ENCODE measurements at regions not wholly inside any gene's neighbourhood (a gene's known extent, or its start where the extent isn't known, plus 50 kb on each side); places are given as distances from the start of the nearest gene placed in this dataset.
A peak's percentile ranks its signal among the peaks of the same experiment; 100 is the strongest.
"Not testable (repeated sequence)": the region's sequence is repeated elsewhere in the genome, so short reads cannot be mapped to it uniquely, and the experiment has no call there.

DNA sequence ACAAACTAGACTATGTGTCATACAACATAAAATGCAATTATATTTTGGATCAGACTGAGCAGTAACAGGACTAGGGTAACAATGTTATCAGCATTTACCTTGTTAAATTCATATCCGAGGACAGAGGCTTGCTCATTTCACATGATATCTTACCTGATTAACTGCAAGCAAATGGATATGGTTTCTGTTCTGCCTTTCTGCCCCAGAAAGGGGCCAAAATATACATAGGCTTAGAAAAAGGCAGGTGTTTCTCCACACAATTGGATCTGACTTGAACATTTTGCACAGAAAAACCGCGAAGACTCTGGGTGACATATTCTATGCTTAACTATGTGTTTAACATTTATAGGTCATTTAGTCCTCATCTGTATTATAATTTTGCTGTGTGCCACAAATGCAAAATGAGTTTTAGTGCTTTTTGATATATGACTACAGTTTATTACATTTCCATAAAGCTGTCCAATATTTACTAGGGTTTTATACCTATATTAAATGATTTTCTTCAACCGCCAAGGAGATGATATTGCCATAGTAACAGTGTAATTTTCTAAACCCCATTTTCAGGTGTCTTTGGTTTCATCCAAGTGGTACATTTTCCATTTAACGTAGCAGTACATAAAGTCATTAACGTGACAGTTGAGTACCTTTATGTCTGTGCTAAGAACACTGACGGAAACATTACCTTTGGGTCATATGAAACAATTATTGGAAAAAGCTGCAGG lies 249.3 kb upstream of the KRR1 start:
- ATAC-seq (replicated peaks) (no peak), DNase-seq (no peak)
- Mint-ChIP-seq H3K27me3 (peaks cover 4 to 14% of the 10 kb centered on the region in 2 donors), H3K9me3 (no peaks in the 10 kb centered on the region), H3K4me1 (no peaks in the 10 kb centered on the region), H3K36me3 (no peaks in the 10 kb centered on the region), H3K4me3 (no peak overlapping the region), H3K27ac (no peak overlapping the region)

DNA sequence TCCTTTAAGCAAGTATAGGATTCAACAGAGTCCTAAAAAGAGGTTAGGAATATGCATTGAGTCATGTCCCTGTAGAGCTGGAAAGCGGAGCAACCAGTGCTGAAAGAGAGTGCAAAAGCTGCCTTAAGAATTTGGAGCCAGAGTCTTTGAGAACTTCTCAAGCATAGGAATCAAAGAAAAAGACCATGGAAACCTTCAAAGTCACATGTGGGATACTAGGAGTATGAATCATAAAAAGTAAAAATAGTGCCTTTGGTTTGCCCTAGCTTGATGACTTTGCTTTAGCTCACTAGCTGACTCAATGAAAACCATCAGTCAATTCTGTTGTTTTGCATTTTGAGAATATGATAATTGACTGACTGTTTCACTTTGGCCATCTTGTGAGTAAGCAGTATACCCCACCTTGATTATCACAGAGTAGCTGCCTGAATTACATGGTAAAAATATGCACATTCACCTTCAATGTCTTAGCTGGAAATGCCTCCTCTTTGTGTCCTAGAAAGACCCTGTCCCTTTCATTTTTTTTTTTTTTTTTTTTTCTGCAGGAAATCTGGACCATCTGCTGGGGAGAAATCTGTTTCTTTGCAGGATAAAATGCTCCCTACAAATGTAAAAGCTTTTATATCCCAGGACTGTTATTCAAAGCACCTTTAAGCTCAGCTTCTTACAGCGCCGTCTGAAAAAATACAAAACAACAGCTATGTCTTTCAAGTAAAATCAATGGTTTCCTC lies 248.6 kb upstream of the KRR1 start:
- Mint-ChIP-seq H3K4me1 (no peaks in the 10 kb centered on the region), H3K36me3 (no peaks in the 10 kb centered on the region), H3K27ac (no peak overlapping the region), H3K9me3 (no peaks in the 10 kb centered on the region), H3K27me3 (peaks cover 4 to 19% of the 10 kb centered on the region in 2 donors), H3K4me3 (no peak overlapping the region)
- ATAC-seq (replicated peaks) (peak in 1 of 2 donors; percentile 22), DNase-seq (no peak)

DNA sequence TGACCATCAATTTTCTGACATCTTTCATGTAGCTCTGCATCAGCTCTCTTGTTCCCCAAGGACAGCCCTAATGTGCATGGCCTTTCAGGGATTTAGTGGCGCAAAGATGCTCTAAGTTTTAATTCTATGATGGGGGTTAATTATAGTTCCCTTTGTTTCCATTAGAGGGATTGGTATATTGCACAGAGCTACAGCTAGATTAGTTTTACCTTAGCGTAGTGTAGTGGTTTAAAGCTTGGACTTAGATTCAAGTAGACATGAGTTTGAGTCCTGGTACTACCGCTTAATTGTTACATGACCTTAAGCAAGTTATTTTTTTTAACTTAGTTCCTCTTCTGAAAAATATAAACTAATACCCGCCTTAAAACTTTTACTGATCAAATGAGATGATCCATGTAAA lies 247.8 kb upstream of the KRR1 start:
- Mint-ChIP-seq H3K27ac (no peak overlapping the region), H3K4me1 (peaks cover 0 to 2% of the 10 kb centered on the region in 2 donors), H3K27me3 (peaks cover 4 to 16% of the 10 kb centered on the region in 2 donors), H3K36me3 (no peaks in the 10 kb centered on the region), H3K4me3 (no peak overlapping the region), H3K9me3 (no peaks in the 10 kb centered on the region)
- DNase-seq (no peak), ATAC-seq (replicated peaks) (no peak)

DNA sequence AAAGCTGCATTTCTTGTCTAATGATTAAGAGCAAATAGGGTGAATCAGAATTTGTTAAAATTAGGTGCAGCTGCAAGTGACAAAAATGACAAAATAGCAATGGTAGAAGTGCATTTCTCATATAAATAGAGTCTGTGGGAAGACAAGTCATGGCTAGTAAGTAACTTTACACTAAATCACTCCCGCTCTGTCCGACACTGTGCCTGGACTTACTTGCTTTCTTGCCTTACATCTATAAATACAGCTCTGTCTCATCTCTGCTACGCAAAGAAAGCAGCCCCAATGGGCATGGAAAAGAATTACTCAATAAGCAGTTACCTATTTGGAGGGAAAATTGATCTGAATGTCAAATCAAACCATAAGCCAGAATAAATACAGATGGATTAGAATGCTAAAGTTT lies 245.4 kb upstream of the KRR1 start:
- Mint-ChIP-seq H3K36me3 (no peaks in the 10 kb centered on the region), H3K4me1 (peaks cover 0 to 2% of the 10 kb centered on the region in 2 donors), H3K27me3 (peaks cover 5 to 11% of the 10 kb centered on the region in 2 donors), H3K9me3 (no peaks in the 10 kb centered on the region), H3K27ac (no peak overlapping the region), H3K4me3 (no peak overlapping the region)
- DNase-seq (no peak), ATAC-seq (replicated peaks) (no peak)

DNA sequence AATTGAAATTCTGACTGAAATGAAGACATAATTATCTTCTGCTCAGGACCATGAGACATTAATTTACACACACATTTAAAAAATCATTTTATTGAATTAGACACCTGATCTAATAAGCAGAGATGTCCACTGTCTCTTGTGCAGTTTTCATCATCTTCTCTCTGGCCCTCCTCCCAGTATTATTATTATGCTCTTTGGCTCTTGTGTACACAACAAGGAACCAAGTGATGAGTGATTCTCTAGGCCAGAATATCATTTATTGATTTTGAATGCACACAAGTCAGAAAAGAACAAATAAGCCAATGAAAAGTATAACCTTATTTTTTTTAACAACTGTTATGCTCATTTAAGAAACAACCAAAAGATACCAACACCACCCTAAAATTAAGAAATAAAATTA lies 244.7 kb upstream of the KRR1 start:
- H3K4me1 Mint-ChIP-seq, result peaks cover 0 to 2% of the 10 kb centered on the region in 2 donors

DNA sequence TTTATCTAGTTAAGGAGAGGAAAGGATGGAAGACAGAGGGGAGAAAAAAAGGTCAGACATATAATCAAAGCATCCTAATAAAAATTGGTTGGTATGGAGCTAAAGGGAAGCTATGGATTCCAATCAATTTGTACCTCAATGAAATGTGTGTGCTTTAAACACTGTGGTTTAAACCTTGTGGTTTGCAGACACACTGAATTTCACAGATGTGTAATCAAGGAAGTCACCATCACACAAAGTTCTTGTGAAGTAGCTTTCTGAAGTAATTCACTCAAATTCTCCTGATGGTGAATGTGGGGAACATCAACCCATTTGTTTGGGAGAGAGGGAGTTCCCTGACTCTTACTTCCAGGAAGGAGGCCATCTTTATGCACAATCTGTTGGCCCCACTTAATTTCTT lies 243.3 kb upstream of the KRR1 start:
- Mint-ChIP-seq H3K4me3 (no peak overlapping the region), H3K9me3 (no peaks in the 10 kb centered on the region), H3K27ac (no peak overlapping the region)

More for the DNA sequence above, 244.7 kb upstream of the KRR1 start:
- H3K27me3 Mint-ChIP-seq, result peaks cover 5 to 11% of the 10 kb centered on the region in 2 donors
- no peak overlapping the region for H3K27ac Mint-ChIP-seq
- H3K4me3 Mint-ChIP-seq, result no peak overlapping the region
- DNase-seq (no peak), ATAC-seq (replicated peaks) (no peak)
- no peaks in the 10 kb centered on the region for H3K9me3 Mint-ChIP-seq
- H3K36me3 Mint-ChIP-seq, result no peaks in the 10 kb centered on the region

DNA sequence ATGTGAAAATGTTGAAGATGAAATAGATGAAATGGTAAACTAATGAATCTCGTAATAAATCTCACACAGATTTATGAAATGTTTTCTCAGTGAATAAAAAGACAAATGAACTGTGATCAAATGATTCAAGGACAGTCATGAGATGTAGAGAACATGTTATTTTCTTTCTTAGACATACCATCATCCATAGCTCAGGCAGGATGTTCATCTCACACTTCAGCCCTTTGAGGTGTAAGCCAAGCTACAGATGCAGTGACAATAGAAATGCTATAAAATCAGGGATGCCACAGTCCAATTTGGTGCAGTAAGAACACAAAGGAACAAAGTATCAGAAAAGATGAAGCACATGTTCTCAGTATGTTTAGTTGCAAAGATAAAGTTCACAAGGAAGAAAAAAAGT lies 242.7 kb upstream of the KRR1 start:
- no peak overlapping the region for H3K4me3 Mint-ChIP-seq
- ATAC-seq (replicated peaks), result no peak
- peaks cover 5 to 11% of the 10 kb centered on the region in 2 donors for H3K27me3 Mint-ChIP-seq
- H3K4me1 Mint-ChIP-seq, result peaks cover 0 to 2% of the 10 kb centered on the region in 2 donors
- no peak for DNase-seq
- H3K27ac Mint-ChIP-seq, result no peak overlapping the region
- H3K36me3 Mint-ChIP-seq, result no peaks in the 10 kb centered on the region
- H3K9me3 Mint-ChIP-seq, result no peaks in the 10 kb centered on the region

More for the DNA sequence above, 243.3 kb upstream of the KRR1 start:
- H3K36me3 Mint-ChIP-seq, result no peaks in the 10 kb centered on the region
- ATAC-seq (replicated peaks), result no peak
- H3K4me1 Mint-ChIP-seq, result peaks cover 0 to 2% of the 10 kb centered on the region in 2 donors
- H3K27me3 Mint-ChIP-seq, result peaks cover 5 to 11% of the 10 kb centered on the region in 2 donors
- DNase-seq, result no peak

DNA sequence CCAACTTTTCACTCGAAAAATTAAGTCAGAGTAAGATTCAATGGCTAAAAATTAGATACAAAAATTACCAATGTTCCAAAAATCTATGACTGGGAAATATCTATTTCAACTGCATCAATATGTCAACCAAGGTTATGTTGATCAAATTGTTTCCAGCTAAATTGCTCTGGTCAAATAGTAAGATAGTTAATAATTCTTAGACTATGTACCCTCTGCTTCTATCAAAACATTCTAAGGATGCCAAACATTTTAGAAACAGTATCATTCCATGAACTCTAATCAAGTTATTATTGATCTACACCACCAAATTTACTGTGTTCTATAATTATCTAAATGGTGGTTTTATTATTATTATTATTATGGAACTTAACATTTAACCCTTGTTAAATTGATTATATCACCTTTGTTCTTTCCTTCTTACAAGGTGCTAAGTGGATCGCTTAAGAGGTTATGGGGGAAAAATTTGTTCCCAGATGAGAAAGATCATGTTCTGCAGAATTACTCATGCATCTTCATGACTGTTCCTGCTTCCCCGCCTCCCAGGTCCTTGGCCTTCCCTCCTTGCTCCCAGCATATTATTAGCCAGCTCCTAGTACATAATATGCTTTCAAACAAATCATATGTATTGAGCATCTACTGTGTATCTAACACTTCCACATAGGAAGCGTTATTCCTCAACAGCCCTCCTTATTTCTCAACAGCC lies 240.5 kb upstream of the KRR1 start:
- H3K27me3 Mint-ChIP-seq, result peaks cover 9% of the 10 kb centered on the region in 2 donors
- no peak for ATAC-seq (replicated peaks)
- peaks cover 0 to 2% of the 10 kb centered on the region in 2 donors for H3K4me1 Mint-ChIP-seq
- H3K9me3 Mint-ChIP-seq, result no peaks in the 10 kb centered on the region
- H3K27ac Mint-ChIP-seq, result no peak overlapping the region
- no peaks in the 10 kb centered on the region for H3K36me3 Mint-ChIP-seq
- H3K4me3 Mint-ChIP-seq, result no peak overlapping the region
- DNase-seq, result no peak

DNA sequence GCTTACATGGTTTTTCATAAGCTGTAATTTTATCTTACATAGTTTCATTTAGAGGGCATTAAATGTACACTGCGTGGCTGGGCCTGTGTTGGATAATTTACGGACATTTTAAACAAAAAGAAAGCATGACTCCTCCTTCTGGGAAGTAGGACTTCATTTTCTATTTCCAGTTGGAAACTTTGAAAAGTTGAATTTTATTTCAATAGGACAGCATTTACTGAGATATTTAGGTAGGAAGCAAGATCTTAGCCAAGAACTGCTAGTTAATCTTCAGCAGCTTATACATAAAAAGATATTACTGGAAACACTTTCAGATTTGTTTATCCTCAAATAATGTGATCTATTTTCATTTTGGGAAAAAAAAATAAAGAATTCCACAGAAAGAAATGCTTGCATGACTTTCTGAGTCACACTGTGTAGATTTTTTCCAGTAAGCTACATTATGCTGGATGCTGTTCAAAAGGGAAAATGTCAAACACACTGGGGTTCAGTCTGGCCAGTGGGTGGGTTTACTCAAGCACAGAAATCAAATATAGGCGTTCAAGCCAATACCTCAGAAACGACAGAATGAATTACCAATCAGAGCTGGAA lies 239.4 kb upstream of the KRR1 start:
- H3K27me3 Mint-ChIP-seq, result peaks cover 5 to 9% of the 10 kb centered on the region in 2 donors
- no peaks in the 10 kb centered on the region for H3K9me3 Mint-ChIP-seq
- ATAC-seq (replicated peaks), result no peak
- DNase-seq, result no peak
- peaks cover 0 to 2% of the 10 kb centered on the region in 2 donors for H3K4me1 Mint-ChIP-seq
- H3K36me3 Mint-ChIP-seq, result no peaks in the 10 kb centered on the region
- H3K4me3 Mint-ChIP-seq, result no peak overlapping the region
- no peak overlapping the region for H3K27ac Mint-ChIP-seq

DNA sequence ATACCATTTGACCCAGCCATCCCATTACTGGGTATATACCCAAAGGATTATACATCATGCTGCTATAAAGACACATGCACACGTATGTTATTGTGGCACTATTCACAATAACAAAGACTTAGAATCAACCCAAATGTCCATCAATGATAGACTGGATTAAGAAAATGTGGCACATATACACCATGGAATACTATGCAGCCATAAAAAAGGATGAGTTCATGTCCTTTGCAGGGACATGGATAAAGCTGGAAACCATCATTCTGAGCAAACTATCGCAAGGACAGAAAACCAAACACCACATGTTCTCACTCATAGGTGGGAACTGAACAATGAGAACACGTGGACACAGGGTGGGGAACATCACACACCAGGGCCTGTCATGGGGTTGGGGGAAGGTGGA lies 237.6 kb upstream of the KRR1 start:
- not testable (repeated sequence) for DNase-seq; H3K27ac Mint-ChIP-seq; H3K4me1 Mint-ChIP-seq; H3K9me3 Mint-ChIP-seq; H3K36me3 Mint-ChIP-seq; ATAC-seq (replicated peaks); H3K4me3 Mint-ChIP-seq
- H3K27me3 Mint-ChIP-seq, result peaks cover 6 to 14% of the 10 kb centered on the region in 2 donors

DNA sequence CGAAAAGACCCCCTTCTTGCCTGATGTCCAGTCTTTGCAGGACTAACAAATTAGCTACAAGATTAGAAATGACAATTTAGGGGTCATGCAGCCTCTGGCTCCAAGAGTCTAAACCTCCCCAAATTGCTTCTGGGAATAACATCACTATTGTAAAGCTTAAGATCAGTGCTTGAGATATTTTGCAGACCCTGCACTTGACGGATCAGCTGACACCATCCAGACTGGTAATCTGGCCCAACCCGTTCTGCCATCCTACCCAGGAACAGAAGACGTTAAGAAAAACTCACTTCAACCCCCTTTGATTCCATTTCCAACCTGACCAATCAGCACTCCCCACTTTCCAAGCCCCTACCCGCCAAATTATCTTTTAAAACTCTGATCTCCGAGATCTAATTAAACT lies 236.7 kb upstream of the KRR1 start:
- H3K9me3 Mint-ChIP-seq, result no peaks in the 10 kb centered on the region
- ATAC-seq (replicated peaks) (no peak), DNase-seq (no peak)
- H3K4me3 Mint-ChIP-seq, result no peak overlapping the region
- no peaks in the 10 kb centered on the region for H3K4me1 Mint-ChIP-seq
- peaks cover 6 to 14% of the 10 kb centered on the region in 2 donors for H3K27me3 Mint-ChIP-seq
- H3K27ac Mint-ChIP-seq, result no peak overlapping the region
- no peaks in the 10 kb centered on the region for H3K36me3 Mint-ChIP-seq

DNA sequence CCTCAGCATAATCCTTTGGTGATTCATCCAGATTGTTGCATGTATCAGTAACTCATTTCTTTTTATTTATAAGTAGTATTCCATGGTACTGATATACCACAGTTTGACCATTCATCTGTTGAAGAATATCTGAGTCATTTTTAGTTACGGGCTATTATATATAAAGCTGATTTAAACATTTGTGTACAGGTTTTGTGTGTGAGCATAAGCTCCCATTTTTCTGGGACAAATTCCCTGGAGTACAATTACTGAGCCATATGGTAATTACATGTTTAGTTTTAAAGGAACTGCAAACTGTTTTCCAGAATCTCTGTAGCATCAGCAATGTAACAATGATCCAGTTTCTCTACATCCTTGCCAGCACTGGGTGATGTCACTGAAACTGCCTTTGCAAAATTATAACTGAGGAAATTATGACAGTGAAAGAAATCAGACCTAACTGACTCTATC lies 236.2 kb upstream of the KRR1 start:
- Mint-ChIP-seq H3K27me3 (peaks cover 6 to 14% of the 10 kb centered on the region in 2 donors), H3K4me3 (no peak overlapping the region), H3K27ac (no peak overlapping the region), H3K4me1 (no peaks in the 10 kb centered on the region), H3K9me3 (no peaks in the 10 kb centered on the region), H3K36me3 (no peaks in the 10 kb centered on the region)
- ATAC-seq (replicated peaks), result no peak
- no peak for DNase-seq

DNA sequence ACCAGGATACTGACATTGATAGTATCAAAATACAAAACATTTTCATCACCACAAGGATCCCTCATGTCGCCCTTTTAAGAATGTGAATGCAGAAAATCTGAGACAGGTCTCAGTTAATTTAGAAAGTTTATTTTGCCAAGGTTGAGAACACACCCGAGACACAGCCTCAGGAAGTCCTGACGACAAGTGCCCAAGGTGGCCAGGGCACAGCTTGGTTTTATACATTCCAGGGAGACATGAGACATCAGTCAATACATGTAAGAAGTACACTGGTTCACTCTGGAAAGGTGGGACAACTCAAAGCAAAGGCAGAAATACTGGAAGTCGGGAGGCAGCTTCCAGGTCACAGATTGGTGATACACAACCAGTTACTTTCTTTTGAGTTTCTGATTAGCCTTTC lies 235.2 kb upstream of the KRR1 start:
- Mint-ChIP-seq H3K4me1 (no peaks in the 10 kb centered on the region), H3K9me3 (peaks cover 0 to 4% of the 10 kb centered on the region in 2 donors), H3K4me3 (no peak overlapping the region), H3K36me3 (no peaks in the 10 kb centered on the region), H3K27me3 (peaks cover 10 to 15% of the 10 kb centered on the region in 2 donors), H3K27ac (no peak overlapping the region)
- ATAC-seq (replicated peaks) (no peak), DNase-seq (no peak)

DNA sequence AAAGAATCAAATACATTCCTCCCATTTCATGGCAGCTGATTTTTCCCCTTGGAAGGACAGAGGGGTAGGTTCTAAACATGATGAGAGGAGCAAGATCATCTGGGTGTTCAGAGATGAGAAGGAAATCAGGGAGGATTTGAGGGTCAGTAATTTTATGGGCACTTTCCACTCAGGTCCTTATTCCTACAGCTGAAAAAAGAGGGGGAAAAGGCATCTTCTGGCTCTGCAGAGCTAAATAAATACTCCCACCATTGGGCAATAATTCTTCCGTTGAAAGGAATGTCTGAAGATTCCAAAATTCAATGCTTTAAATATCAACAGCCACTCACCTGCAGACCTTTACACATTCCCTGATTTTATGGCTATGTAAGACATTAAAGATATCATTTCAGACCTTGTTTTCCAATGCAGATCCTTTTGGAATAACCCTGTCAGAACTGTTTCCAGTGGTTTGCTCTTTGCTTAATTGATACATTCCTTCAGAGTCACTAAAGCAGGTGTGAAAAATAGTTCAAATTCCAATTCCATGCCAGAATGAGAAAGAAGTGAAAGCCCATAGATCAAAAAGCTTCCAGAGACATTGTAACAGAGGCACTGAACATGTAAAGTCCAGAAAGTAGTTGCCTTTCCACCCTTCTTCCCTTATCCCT lies 233.3 kb upstream of the KRR1 start:
- no peak overlapping the region for H3K27ac Mint-ChIP-seq
- DNase-seq, result no peak
- H3K9me3 Mint-ChIP-seq, result peaks cover 0 to 4% of the 10 kb centered on the region in 2 donors
- no peak overlapping the region for H3K4me3 Mint-ChIP-seq
- H3K36me3 Mint-ChIP-seq, result no peaks in the 10 kb centered on the region
- H3K4me1 Mint-ChIP-seq, result no peaks in the 10 kb centered on the region
- H3K27me3 Mint-ChIP-seq, result peaks cover 12 to 20% of the 10 kb centered on the region in 2 donors
- ATAC-seq (replicated peaks), result no peak

All from stimulated activated naive B cell treated with anti-CD40 and anti-IgM and Interleukin-4, amounts not matched to agents 10 μg/mL and 1 μg/mL and 100 μg/mL, for 72 hours (primary cell).